ENCODE measurements at regions not wholly inside any gene's neighbourhood (a gene's known extent, or its start where the extent isn't known, plus 50 kb on each side); places are given as distances from the start of the nearest gene placed in this dataset.
A peak's percentile ranks its signal among the peaks of the same experiment; 100 is the strongest.

DNA sequence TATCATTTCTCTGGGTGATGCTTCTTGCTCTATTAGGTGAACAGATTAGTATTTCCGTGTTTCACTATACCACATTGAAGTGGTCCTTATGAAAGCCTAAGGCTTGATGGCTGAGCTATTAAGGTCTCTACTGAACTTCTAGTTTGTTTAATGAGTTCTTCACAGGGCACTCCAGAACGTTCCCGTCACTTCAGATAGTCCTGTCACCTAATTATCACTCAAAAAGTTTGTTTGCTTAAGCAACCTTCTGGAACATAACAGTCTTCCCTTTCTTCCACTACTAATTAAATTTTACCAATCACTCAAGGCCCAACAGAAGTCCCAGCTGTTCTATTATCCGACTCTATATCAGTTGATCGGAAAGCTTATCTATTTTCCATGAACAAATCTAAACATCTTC, 104.6 kb upstream of the ZC3H11B start:
- H3K9me3 ChIP-seq (ENCODE audit: control insufficient read depth in 4 of 4, insufficient read depth in 3 of 4, low read length in 3 of 4), result no peaks in the 10 kb centered on the region
- no peak overlapping the region for H3K4me3 ChIP-seq
- no peaks in the 10 kb centered on the region for H3K36me3 ChIP-seq (ENCODE audit: control insufficient read depth in 4 of 4, insufficient read depth in 4 of 4, low read length in 4 of 4)
- no peaks in the 10 kb centered on the region for H3K27me3 ChIP-seq (ENCODE audit: control insufficient read depth in 3 of 3, insufficient read depth in 3 of 3, low read length in 2 of 3)
- H3K9ac ChIP-seq (ENCODE audit: insufficient read depth in 1 of 2, low read length in 2 of 2), result no peak overlapping the region
- no peaks in the 10 kb centered on the region for H3K4me1 ChIP-seq (ENCODE audit: control insufficient read depth in 5 of 5, insufficient read depth in 5 of 5, low read length in 5 of 5)
- WGBS, 2 donors, result 61 to 72% methylated on average over 5 of the region's 5 CpGs
- TF ChIP-seq, protein P1, sequence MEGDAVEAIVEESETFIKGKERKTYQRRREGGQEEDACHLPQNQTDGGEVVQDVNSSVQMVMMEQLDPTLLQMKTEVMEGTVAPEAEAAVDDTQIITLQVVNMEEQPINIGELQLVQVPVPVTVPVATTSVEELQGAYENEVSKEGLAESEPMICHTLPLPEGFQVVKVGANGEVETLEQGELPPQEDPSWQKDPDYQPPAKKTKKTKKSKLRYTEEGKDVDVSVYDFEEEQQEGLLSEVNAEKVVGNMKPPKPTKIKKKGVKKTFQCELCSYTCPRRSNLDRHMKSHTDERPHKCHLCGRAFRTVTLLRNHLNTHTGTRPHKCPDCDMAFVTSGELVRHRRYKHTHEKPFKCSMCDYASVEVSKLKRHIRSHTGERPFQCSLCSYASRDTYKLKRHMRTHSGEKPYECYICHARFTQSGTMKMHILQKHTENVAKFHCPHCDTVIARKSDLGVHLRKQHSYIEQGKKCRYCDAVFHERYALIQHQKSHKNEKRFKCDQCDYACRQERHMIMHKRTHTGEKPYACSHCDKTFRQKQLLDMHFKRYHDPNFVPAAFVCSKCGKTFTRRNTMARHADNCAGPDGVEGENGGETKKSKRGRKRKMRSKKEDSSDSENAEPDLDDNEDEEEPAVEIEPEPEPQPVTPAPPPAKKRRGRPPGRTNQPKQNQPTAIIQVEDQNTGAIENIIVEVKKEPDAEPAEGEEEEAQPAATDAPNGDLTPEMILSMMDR (IDR thresholded peaks at IDR 0.05; ENCODE audit: control extremely low read depth, extremely low read depth), result no peak
- DNase-seq, result peak in 2 of 3 donors; percentile 63 to 66
- H3K27ac ChIP-seq (ENCODE audit: low read depth in 1 of 2, low read length in 1 of 2), result no peak overlapping the region
- no peak for ATAC-seq (ENCODE audit: insufficient read depth, low FRiP score)

- Histone ChIP-seq H3K4me1 (ENCODE audit: control insufficient read depth in 5 of 5, insufficient read depth in 5 of 5, low read length in 5 of 5) (peaks cover 0 to 5% (median 0%) of the 10 kb centered on the region in 5 donors), H3K27me3 (ENCODE audit: control insufficient read depth in 3 of 3, insufficient read depth in 3 of 3, low read length in 2 of 3) (no peaks in the 10 kb centered on the region), H3K9me3 (ENCODE audit: control insufficient read depth in 4 of 4, insufficient read depth in 3 of 4, low read length in 3 of 4) (no peaks in the 10 kb centered on the region), H3K27ac (ENCODE audit: low read depth in 1 of 2, low read length in 1 of 2) (no peak overlapping the region), H3K36me3 (ENCODE audit: control insufficient read depth in 4 of 4, insufficient read depth in 4 of 4, low read length in 4 of 4) (no peaks in the 10 kb centered on the region), H3K4me3 (no peak overlapping the region), H3K9ac (ENCODE audit: insufficient read depth in 1 of 2, low read length in 2 of 2) (no peak overlapping the region)
- DNase-seq, result no peak
- TF ChIP-seq, protein P1 (IDR thresholded peaks at IDR 0.05; ENCODE audit: control extremely low read depth, extremely low read depth), result no peak
- 96% methylated on average over 3 of the region's 3 CpGs for WGBS, 2 donors
- no peak for ATAC-seq (ENCODE audit: insufficient read depth, low FRiP score)
Observed at GRCh38 chr1:219716611-219717114, 103.8 kb upstream of the ZC3H11B start.

DNA sequence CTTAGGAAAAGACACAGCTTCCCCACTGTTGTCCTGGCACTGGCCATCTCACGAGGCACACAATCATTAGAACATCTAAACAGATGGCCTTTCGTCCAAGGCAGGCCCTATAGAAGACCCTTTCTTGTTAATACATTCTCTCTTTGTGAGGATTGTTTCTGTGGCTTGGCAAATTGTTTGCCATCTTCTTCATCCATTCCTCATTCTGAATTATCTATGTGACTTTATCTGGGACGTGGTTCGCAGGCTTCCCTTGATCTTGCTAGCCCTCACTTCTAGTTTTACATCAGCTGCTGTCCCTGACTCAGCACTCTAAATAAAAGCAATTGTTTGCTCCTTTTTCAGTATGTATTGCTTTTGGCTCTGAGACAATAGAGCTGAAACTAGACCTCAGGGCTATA, 101.1 kb upstream of the ZC3H11B start:
- TF ChIP-seq, protein P1 (IDR thresholded peaks at IDR 0.05; ENCODE audit: control extremely low read depth, extremely low read depth), result no peak
- Histone ChIP-seq H3K27me3 (ENCODE audit: control insufficient read depth in 3 of 3, insufficient read depth in 3 of 3, low read length in 2 of 3) (no peaks in the 10 kb centered on the region), H3K4me1 (ENCODE audit: control insufficient read depth in 5 of 5, insufficient read depth in 5 of 5, low read length in 5 of 5) (peaks cover 0 to 6% (median 0%) of the 10 kb centered on the region in 5 donors), H3K9me3 (ENCODE audit: control insufficient read depth in 4 of 4, insufficient read depth in 3 of 4, low read length in 3 of 4) (no peaks in the 10 kb centered on the region), H3K4me3 (no peak overlapping the region), H3K27ac (ENCODE audit: low read depth in 1 of 2, low read length in 1 of 2) (no peak overlapping the region), H3K9ac (ENCODE audit: insufficient read depth in 1 of 2, low read length in 2 of 2) (no peak overlapping the region), H3K36me3 (ENCODE audit: control insufficient read depth in 4 of 4, insufficient read depth in 4 of 4, low read length in 4 of 4) (no peaks in the 10 kb centered on the region)
- DNase-seq (peak in 2 of 3 donors; percentile 23 to 25), ATAC-seq (ENCODE audit: insufficient read depth, low FRiP score) (no peak)
- 91 to 93% methylated on average over 4 of the region's 4 CpGs for WGBS, 2 donors

DNA sequence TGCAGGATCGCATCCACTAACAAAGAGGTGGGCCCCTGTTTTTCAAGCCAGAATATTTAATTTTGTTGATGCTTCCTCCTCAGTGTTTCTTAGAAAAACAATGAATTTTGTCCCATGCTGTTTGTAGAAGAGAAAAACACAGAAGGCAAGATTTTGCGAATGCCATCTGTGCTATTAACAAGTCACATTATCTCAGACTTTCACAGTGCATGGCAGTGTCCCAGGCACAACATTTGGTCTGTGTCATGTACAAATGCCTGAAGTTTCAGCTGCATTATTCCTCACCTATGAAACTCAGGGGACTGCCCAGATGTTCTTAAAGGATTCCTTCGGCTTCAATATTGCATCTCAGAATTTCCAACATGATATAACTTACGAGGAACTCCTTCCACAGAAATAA, 99.6 kb upstream of the ZC3H11B start:
- DNase-seq (peak in 2 of 3 donors; percentile 21 to 60), ATAC-seq (ENCODE audit: insufficient read depth, low FRiP score) (no peak)
- Histone ChIP-seq H3K9ac (ENCODE audit: insufficient read depth in 1 of 2, low read length in 2 of 2) (no peak overlapping the region), H3K27ac (ENCODE audit: low read depth in 1 of 2, low read length in 1 of 2) (no peak overlapping the region), H3K27me3 (ENCODE audit: control insufficient read depth in 3 of 3, insufficient read depth in 3 of 3, low read length in 2 of 3) (no peaks in the 10 kb centered on the region), H3K4me1 (ENCODE audit: control insufficient read depth in 5 of 5, insufficient read depth in 5 of 5, low read length in 5 of 5) (peaks cover 0 to 6% (median 0%) of the 10 kb centered on the region in 5 donors), H3K9me3 (ENCODE audit: control insufficient read depth in 4 of 4, insufficient read depth in 3 of 4, low read length in 3 of 4) (no peaks in the 10 kb centered on the region), H3K4me3 (no peak overlapping the region), H3K36me3 (ENCODE audit: control insufficient read depth in 4 of 4, insufficient read depth in 4 of 4, low read length in 4 of 4) (no peaks in the 10 kb centered on the region)
- TF ChIP-seq, protein P1 (IDR thresholded peaks at IDR 0.05; ENCODE audit: control extremely low read depth, extremely low read depth), result no peak
- 87 to 94% methylated on average over 4 of the region's 4 CpGs for WGBS, 2 donors
